ENCODE measurements at regions not wholly inside any gene's neighbourhood (a gene's known extent, or its start where the extent isn't known, plus 50 kb on each side); places are given as distances from the start of the nearest gene placed in this dataset.
"Not testable (repeated sequence)": the region's sequence is repeated elsewhere in the genome, so short reads cannot be mapped to it uniquely, and the experiment has no call there.

DNA sequence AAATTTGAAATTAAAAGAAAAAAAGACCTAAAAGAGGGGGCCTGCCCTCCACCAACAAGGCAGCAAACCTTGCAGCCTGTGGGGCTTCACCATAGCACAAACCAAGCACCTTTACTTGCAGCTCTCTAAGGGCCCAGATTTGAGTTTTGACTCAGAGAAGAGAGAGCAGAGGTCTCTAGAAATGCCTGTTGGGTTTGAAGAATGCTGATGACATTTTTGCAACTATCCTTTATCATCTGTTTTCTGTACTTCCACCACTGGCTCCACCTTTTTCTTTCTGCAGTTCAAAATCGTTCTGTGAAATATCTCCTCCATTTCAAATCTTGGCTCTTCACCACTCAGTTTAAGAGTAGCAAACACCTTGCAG lies 83.8 kb upstream of the HMGA2 start:
- TF ChIP-seq POLR2AphosphoS5 (IDR thresholded peaks at IDR 0.05) (no peak), POLR2A (IDR thresholded peaks at IDR 0.05) (no peak)
- TF ChIP-seq, protein P1, sequence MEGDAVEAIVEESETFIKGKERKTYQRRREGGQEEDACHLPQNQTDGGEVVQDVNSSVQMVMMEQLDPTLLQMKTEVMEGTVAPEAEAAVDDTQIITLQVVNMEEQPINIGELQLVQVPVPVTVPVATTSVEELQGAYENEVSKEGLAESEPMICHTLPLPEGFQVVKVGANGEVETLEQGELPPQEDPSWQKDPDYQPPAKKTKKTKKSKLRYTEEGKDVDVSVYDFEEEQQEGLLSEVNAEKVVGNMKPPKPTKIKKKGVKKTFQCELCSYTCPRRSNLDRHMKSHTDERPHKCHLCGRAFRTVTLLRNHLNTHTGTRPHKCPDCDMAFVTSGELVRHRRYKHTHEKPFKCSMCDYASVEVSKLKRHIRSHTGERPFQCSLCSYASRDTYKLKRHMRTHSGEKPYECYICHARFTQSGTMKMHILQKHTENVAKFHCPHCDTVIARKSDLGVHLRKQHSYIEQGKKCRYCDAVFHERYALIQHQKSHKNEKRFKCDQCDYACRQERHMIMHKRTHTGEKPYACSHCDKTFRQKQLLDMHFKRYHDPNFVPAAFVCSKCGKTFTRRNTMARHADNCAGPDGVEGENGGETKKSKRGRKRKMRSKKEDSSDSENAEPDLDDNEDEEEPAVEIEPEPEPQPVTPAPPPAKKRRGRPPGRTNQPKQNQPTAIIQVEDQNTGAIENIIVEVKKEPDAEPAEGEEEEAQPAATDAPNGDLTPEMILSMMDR (IDR thresholded peaks at IDR 0.05) = no peak
- intact Hi-C loops (cut with DNase I; ENCODE audit: low total_unique reads) = no loop called here
- H3K27me3 ChIP-seq = peaks cover 0 to 14% of the 10 kb centered on the region in 2 donors
- H3K27ac ChIP-seq = no peak overlapping the region
- no peak for DNase-seq (ENCODE audit: low spot score in 2 of 2)
- no peaks in the 10 kb centered on the region for H3K36me3 ChIP-seq
- H3K9me3 ChIP-seq = no peaks in the 10 kb centered on the region
- no peaks in the 10 kb centered on the region for H3K4me1 ChIP-seq
- peak overlapping the region in 1 of 3 donors; percentile 83 for H3K4me3 ChIP-seq

DNA sequence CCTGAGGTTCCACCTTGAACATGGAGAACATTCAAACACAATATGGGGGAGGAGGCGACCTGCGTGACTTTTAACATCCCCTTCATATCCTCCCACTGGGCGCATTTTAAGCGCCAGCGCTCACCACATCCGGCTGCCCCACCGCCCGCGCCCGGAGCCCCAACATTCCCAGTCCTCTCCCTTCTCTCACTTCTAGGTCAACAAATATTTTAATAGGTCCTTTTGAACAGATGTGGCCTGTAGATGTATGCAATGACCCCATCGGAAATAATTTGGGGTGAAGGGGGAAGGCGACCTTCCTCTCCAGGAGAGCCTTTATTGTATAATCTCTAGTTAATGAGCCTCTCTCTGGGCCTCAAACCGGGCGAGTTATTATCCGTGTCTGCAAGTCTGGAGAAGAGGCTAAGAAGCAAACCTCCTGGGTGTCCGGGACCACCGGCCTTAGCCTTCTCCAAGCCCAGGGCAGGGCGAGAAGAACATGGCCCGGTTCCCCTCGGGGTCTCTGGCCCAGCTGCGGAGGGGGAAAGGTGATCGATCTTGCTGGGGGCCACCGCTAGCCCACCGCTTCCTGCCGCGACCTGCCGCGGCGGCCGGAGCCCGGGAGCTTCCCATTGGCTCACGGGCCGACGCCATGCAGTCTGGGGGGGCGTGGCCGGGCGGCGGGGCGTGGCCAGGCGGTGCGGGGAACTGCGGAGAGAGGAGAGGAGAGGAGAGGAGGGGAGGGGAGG lies 83.2 kb upstream of the HMGA2 start:
- DNase-seq (ENCODE audit: low spot score in 2 of 2) = peak in 1 of 2 donors; percentile 27
- TF ChIP-seq POLR2A (IDR thresholded peaks at IDR 0.05) (no peak), POLR2AphosphoS5 (IDR thresholded peaks at IDR 0.05) (no peak)
- TF ChIP-seq, protein P1 (IDR thresholded peaks at IDR 0.05) = no peak
- Histone ChIP-seq H3K27me3 (peaks cover 0 to 17% of the 10 kb centered on the region in 2 donors), H3K36me3 (no peaks in the 10 kb centered on the region), H3K9me3 (no peaks in the 10 kb centered on the region), H3K4me3 (peak overlapping the region; percentile 52 to 83 (median 54)), H3K27ac (no peak overlapping the region), H3K4me1 (no peaks in the 10 kb centered on the region)
- intact Hi-C loops (cut with DNase I; ENCODE audit: low total_unique reads) = no loop called here

DNA sequence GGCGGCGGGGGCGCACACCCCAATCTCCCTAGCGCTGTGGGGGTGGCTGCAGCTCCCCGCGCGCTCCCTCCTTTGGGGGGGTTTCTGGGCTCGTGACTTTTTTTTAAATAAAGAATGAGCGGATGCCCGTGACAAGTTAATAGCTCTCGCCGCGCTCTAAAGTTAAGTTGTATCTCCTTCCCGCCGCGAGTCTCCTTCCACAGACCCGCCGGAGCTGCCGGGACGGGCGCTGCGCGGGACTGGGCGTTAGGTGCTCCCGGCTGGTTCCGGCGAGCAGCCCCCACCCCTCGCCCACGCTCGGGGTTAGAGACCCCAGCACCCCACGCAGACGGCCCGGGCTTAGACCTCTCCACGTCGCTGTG lies 82.6 kb upstream of the HMGA2 start:
- Histone ChIP-seq H3K27ac (peak overlapping the region in 1 of 2 donors; percentile 41), H3K36me3 (no peaks in the 10 kb centered on the region), H3K4me3 (peak overlapping the region; percentile 52 to 83 (median 54)), H3K27me3 (peaks cover 0 to 18% of the 10 kb centered on the region in 2 donors), H3K4me1 (no peaks in the 10 kb centered on the region), H3K9me3 (no peaks in the 10 kb centered on the region)
- TF ChIP-seq, protein P1 (IDR thresholded peaks at IDR 0.05) = no peak
- TF ChIP-seq POLR2AphosphoS5 (IDR thresholded peaks at IDR 0.05) = no peak
- TF ChIP-seq POLR2A (IDR thresholded peaks at IDR 0.05) = no peak
- intact Hi-C loops (cut with DNase I; ENCODE audit: low total_unique reads) = no loop called here
- DNase-seq (ENCODE audit: low spot score in 2 of 2) = no peak

DNA sequence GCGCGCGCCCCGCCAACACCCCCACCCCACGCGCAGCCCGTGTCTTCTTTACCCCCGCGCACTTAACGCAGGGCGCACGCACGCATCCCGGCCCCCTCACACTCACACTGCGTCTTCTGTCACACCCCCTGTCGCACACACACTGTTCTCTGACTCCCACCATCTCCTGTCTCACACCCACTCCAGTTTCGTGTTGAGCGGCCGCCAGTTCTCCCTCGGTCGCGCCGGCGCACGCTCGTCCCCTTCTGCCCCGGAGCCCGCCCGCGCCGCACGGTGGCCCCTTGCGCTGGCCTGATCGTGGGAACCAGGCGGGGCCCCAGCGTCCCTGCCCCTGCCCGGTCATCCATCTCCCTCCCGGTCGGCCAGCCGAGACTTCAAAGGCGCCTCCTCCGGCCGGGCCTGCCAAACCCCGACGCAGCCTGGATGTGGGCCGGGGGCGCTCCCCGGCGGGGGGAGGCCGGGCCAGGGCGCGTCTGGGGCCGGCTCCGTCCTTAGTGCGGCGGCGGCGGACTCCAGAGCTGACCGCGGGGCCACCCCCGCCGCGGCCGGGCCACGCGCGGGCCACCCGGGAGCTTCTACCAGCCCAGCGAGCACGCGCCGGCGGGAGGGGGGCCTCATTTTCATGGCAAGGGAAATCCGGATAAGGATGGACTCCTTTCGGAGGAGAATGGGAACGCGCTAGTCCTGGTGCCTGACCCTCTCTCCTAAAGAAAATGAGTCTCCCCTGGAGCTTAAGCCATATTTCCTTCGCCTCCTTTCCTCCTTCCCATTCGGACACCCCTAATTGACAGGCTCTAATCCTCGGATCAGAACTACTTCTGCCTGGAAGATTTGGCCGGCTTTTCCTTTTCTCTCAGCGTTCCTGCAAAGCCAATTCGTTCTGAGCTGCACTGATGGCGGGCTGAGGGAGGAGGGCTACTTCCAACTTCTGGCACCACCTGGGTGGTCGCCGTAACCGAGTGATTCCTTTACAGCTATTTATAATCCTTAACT lies 82.0 kb upstream of the HMGA2 start:
- H3K4me1 ChIP-seq = no peaks in the 10 kb centered on the region
- intact Hi-C loops (cut with DNase I; ENCODE audit: low total_unique reads) = no loop called here
- H3K27me3 ChIP-seq = peaks cover 0 to 22% of the 10 kb centered on the region in 2 donors
- no peak for TF ChIP-seq POLR2AphosphoS5 (IDR thresholded peaks at IDR 0.05)
- no peak for TF ChIP-seq POLR2A (IDR thresholded peaks at IDR 0.05)
- TF ChIP-seq, protein P1 (IDR thresholded peaks at IDR 0.05) = no peak
- no peaks in the 10 kb centered on the region for H3K9me3 ChIP-seq
- peak overlapping the region in 1 of 2 donors; percentile 41 for H3K27ac ChIP-seq
- no peaks in the 10 kb centered on the region for H3K36me3 ChIP-seq
- no peak for DNase-seq (ENCODE audit: low spot score in 2 of 2)
- peak overlapping the region; percentile 52 to 83 (median 54) for H3K4me3 ChIP-seq

DNA sequence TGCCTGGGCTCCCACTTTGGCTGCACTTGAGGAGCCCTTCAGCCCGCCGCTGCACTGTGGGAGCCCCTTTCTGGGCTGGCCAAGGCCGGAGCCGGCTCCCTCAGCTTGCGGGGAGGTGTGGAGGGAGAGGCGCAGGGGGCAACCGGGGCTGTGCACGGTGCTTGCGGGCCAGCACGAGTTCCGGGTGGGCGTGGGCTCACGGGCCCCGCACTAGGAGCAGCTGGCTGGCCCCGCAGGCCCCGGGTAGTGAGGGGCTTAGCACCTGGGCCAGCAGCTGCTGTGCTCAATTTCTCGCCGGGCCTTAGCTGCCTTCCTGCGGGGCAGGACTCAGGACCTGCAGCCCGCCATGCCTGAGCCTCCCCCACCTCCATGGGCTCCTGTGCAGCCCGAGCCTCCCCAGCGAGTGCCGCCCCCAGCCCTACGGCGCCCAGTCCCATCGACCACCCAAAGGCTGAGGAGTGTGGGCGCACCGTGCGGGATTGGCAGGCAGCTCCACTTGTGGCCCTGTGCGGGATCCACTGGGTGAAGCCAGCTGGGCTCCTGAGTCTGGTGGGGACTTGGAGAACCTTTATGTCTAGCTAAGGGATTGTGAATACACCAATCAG lies 79.9 kb upstream of the HMGA2 start:
- H3K27me3 ChIP-seq = peaks cover 0 to 22% of the 10 kb centered on the region in 2 donors
- H3K9me3 ChIP-seq; intact Hi-C loops (cut with DNase I; ENCODE audit: low total_unique reads); H3K27ac ChIP-seq; H3K4me3 ChIP-seq; H3K36me3 ChIP-seq; H3K4me1 ChIP-seq; DNase-seq (ENCODE audit: low spot score in 2 of 2): not testable (repeated sequence)
